ENCODE measurements at regions not wholly inside any gene's neighbourhood (a gene's known extent, or its start where the extent isn't known, plus 50 kb on each side); places are given as distances from the start of the nearest gene placed in this dataset.

DNA sequence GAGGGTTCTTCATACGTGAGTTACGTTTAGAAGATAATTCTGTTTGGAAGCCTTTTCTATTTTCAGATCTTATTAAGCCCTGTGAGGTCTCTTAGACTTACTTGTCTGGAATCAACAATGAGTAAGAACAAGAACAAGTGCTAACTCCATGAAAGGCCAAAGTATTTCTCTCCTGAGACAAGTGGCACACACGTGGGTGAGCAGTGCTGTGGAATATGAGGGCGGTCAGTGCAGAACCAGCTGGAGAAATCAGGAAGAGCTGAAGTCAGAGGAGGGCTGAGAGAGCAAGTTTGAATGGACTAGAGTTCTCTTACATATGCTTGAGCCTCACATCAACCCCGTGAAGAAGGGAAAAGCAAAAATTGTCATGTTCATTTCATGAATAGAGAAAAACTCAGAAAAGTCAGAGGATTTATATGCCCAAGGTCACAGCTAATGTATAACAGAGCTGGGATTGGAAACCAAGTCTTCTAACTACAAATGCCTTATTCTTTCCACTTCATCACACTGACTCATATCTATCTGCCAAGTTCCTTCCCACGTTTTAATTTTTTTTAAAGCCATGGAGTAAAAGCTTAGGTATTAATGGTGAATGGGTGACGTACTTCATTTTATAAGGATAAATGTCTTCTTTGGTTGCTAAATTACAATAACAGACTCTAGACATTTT, 201.3 kb upstream of the DTNBP1 start (continued):
- TF ChIP-seq, protein P1, sequence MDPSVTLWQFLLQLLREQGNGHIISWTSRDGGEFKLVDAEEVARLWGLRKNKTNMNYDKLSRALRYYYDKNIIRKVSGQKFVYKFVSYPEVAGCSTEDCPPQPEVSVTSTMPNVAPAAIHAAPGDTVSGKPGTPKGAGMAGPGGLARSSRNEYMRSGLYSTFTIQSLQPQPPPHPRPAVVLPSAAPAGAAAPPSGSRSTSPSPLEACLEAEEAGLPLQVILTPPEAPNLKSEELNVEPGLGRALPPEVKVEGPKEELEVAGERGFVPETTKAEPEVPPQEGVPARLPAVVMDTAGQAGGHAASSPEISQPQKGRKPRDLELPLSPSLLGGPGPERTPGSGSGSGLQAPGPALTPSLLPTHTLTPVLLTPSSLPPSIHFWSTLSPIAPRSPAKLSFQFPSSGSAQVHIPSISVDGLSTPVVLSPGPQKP (IDR thresholded peaks at IDR 0.05; ENCODE audit: low read depth, low read length), result no peak

DNA sequence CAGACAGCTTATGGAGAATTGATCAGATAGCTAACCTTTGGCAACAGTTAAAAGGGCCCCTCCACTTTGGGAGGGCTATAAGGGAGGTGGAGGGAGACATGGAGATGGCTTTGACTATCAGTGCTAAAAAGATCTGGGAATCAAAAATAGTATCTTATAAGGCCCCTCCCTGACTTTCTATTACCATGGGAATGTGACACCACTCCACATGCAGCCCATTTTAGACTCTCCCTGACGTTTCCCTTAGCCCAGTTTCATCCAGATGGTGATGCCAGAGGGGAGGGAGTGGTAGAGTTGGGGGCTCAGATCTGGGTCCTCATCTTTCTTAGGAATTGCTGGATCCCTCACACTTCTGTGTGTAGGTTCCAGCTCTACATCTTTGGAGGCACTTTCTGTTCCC, 200.0 kb upstream of the DTNBP1 start:
- TF ChIP-seq NFYB (IDR thresholded peaks at IDR 0.05; ENCODE audit: insufficient read depth, low read depth, low read length), result no peak
- TF ChIP-seq BCL11A (IDR thresholded peaks at IDR 0.05; ENCODE audit: low read depth, low read length), result no peak
- no peak for TF ChIP-seq HDAC6 (IDR thresholded peaks at IDR 0.05; ENCODE audit: unreplicated experiment)
- TF ChIP-seq PAX8 (IDR thresholded peaks at IDR 0.05), result no peak
- no peak for TF ChIP-seq ZSCAN29 (IDR thresholded peaks at IDR 0.05)
- TF ChIP-seq SUZ12 (IDR thresholded peaks at IDR 0.05; ENCODE audit: unreplicated experiment), result no peak
- no peak for TF ChIP-seq LARP7 (IDR thresholded peaks at IDR 0.05)
- no peak for TF ChIP-seq ESRRA (IDR thresholded peaks at IDR 0.05; ENCODE audit: low read length)
- no peak for TF ChIP-seq RUNX3 (IDR thresholded peaks at IDR 0.05; ENCODE audit: low read length)
- TF ChIP-seq, protein P2, sequence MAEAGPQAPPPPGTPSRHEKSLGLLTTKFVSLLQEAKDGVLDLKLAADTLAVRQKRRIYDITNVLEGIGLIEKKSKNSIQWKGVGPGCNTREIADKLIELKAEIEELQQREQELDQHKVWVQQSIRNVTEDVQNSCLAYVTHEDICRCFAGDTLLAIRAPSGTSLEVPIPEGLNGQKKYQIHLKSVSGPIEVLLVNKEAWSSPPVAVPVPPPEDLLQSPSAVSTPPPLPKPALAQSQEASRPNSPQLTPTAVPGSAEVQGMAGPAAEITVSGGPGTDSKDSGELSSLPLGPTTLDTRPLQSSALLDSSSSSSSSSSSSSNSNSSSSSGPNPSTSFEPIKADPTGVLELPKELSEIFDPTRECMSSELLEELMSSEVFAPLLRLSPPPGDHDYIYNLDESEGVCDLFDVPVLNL (IDR thresholded peaks at IDR 0.05; ENCODE audit: low read depth, low read length), result no peak
- TF ChIP-seq ZNF207 (IDR thresholded peaks at IDR 0.05; ENCODE audit: borderline replicate concordance), result no peak
- TF ChIP-seq ETV6 (conservative IDR thresholded peaks at IDR 0.05 in 1 of 2, IDR thresholded peaks at IDR 0.05 in 1 of 2; ENCODE audit: borderline replicate concordance in 1 of 2, low read depth in 1 of 2), result no peak
- TF ChIP-seq MYB (IDR thresholded peaks at IDR 0.05; ENCODE audit: borderline replicate concordance, low read depth, low read length), result no peak
- TF ChIP-seq, protein P3, sequence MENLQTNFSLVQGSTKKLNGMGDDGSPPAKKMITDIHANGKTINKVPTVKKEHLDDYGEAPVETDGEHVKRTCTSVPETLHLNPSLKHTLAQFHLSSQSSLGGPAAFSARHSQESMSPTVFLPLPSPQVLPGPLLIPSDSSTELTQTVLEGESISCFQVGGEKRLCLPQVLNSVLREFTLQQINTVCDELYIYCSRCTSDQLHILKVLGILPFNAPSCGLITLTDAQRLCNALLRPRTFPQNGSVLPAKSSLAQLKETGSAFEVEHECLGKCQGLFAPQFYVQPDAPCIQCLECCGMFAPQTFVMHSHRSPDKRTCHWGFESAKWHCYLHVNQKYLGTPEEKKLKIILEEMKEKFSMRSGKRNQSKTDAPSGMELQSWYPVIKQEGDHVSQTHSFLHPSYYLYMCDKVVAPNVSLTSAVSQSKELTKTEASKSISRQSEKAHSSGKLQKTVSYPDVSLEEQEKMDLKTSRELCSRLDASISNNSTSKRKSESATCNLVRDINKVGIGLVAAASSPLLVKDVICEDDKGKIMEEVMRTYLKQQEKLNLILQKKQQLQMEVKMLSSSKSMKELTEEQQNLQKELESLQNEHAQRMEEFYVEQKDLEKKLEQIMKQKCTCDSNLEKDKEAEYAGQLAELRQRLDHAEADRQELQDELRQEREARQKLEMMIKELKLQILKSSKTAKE (IDR thresholded peaks at IDR 0.05; ENCODE audit: low read depth, poor library complexity, severe bottlenecking), result no peak
- DNase-seq (ENCODE audit: low read depth, low spot score), result no peak
- ChIA-PET CTCF (interaction anchor here (1.8 kb wide), 1 partner anchor 20 kb away, joined by 6 read pairs; no protein-coding TSS in a partner anchor), RAD21 (ENCODE audit: unreplicated experiment) (interaction anchor here (0.6 to 1.3 kb wide), 2 partner anchors 14 to 134 kb away, joined by 3 to 4 read pairs; no protein-coding TSS in a partner anchor), SMC1A (ENCODE audit: uncharacterized antibody, unreplicated experiment) (interaction anchor here (0.9 to 4.2 kb wide), 4 partner anchors 11 to 39 kb away, joined by 3 to 29 read pairs (median 7); no protein-coding TSS in a partner anchor), POLR2A (no interaction called here)
- intact Hi-C loops (cut with micrococcal nuclease; ENCODE audit: unreplicated experiment) (no loop called here), in situ Hi-C loops (cut with MboI) (no loop called here)
- no peaks in the 10 kb centered on the region for H3K27me3 ChIP-seq (replicated peaks in 1 of 2; ENCODE audit: control insufficient read depth in 2 of 2, insufficient read depth in 2 of 2, low read length in 1 of 2)
- 0% methylated on average over 1 of the region's 1 CpG for WGBS (ENCODE audit: insufficient coverage, insufficient replicate concordance, low lambda C conversion rate, missing lambda C conversion rate)
- H3K4me3 ChIP-seq, result no peak overlapping the region
- no peaks in the 10 kb centered on the region for H3K4me1 ChIP-seq (ENCODE audit: control insufficient read depth, insufficient read depth, low read length)
- H2AFZ ChIP-seq (ENCODE audit: control insufficient read depth, low read depth, low read length), result no peak overlapping the region
- H3K36me3 ChIP-seq (ENCODE audit: control insufficient read depth in 2 of 2, insufficient read depth in 2 of 2, low read length in 1 of 2), result no peaks in the 10 kb centered on the region
- ATAC-seq, result no peak
- no peaks in the 10 kb centered on the region for H3K9me3 ChIP-seq (replicated peaks; ENCODE audit: control insufficient read depth, insufficient read depth, low read length)
- no peaks in the 10 kb centered on the region for H3K79me2 ChIP-seq (ENCODE audit: control insufficient read depth, insufficient read depth, low read length)
- H3K4me2 ChIP-seq (ENCODE audit: control insufficient read depth, insufficient read depth), result no peak overlapping the region
- BruUV-seq (replicated peaks), result no TSS peak
- no peak for FAIRE-seq
- no peak overlapping the region for H3K9ac ChIP-seq (ENCODE audit: control insufficient read depth, insufficient read depth, low read length)
- H3K27ac ChIP-seq (ENCODE audit: control insufficient read depth, insufficient read depth), result no peak overlapping the region
- H4K20me1 ChIP-seq (ENCODE audit: control insufficient read depth, insufficient read depth), result no peaks in the 10 kb centered on the region

Data from GM12878 (cell line).